ENCODE measurements at regions not wholly inside any gene's neighbourhood (a gene's known extent, or its start where the extent isn't known, plus 50 kb on each side); places are given as distances from the start of the nearest gene placed in this dataset.

- Histone ChIP-seq H3K27ac (ENCODE audit: low read length) (no peak overlapping the region), H3K4me3 (ENCODE audit: low read length) (no peak overlapping the region)
These were observed 205.6 kb upstream of the ADAMTSL1 start for GRCh38 chr9:18268381-18268780.

GRCh38 chr9:18269561-18269960 lies 204.4 kb upstream of the ADAMTSL1 start:
- no peaks in the 10 kb centered on the region for H3K9me2 ChIP-seq (replicated peaks; ENCODE audit: insufficient read depth, low read length)
- no peaks in the 10 kb centered on the region for H3K9me3 ChIP-seq (ENCODE audit: low read length)
- H4K20me1 ChIP-seq (ENCODE audit: insufficient read depth, low read depth, low read length), result no peaks in the 10 kb centered on the region
- H3K36me3 ChIP-seq (ENCODE audit: insufficient read depth, low read length), result no peaks in the 10 kb centered on the region
- no peak overlapping the region for H3K27ac ChIP-seq (ENCODE audit: low read length)
- H2AFZ ChIP-seq (ENCODE audit: low read length), result no peak overlapping the region
- no peak for DNase-seq
- no peak overlapping the region for H3K9ac ChIP-seq (ENCODE audit: low read length)
- H3K4me2 ChIP-seq (ENCODE audit: low read depth, low read length, poor library complexity, severe bottlenecking), result no peak overlapping the region
- H3K27me3 ChIP-seq (ENCODE audit: low read length), result no peaks in the 10 kb centered on the region
- no peaks in the 10 kb centered on the region for H3K4me1 ChIP-seq (ENCODE audit: low read length)
- no peak overlapping the region for H3K4me3 ChIP-seq (ENCODE audit: low read length)
- H3K79me2 ChIP-seq (ENCODE audit: low read length), result no peaks in the 10 kb centered on the region

More at GRCh38 chr9:18268381-18268780, 205.6 kb upstream of the ADAMTSL1 start:
- Histone ChIP-seq H3K9ac (ENCODE audit: low read length) (no peak overlapping the region), H4K20me1 (ENCODE audit: insufficient read depth, low read depth, low read length) (no peaks in the 10 kb centered on the region), H3K27me3 (ENCODE audit: low read length) (no peaks in the 10 kb centered on the region), H3K9me3 (ENCODE audit: low read length) (no peaks in the 10 kb centered on the region), H3K36me3 (ENCODE audit: insufficient read depth, low read length) (no peaks in the 10 kb centered on the region), H3K4me1 (ENCODE audit: low read length) (no peaks in the 10 kb centered on the region), H3K4me2 (ENCODE audit: low read depth, low read length, poor library complexity, severe bottlenecking) (no peak overlapping the region), H3K79me2 (ENCODE audit: low read length) (no peaks in the 10 kb centered on the region), H3K9me2 (replicated peaks; ENCODE audit: insufficient read depth, low read length) (no peaks in the 10 kb centered on the region), H2AFZ (ENCODE audit: low read length) (no peak overlapping the region)
- no peak for DNase-seq

GRCh38 chr9:18274693-18275092 lies 199.3 kb upstream of the ADAMTSL1 start:
- H3K27ac ChIP-seq (ENCODE audit: low read length), result no peak overlapping the region
- H3K36me3 ChIP-seq (ENCODE audit: insufficient read depth, low read length), result no peaks in the 10 kb centered on the region
- DNase-seq, result no peak
- no peak overlapping the region for H2AFZ ChIP-seq (ENCODE audit: low read length)
- H3K4me3 ChIP-seq (ENCODE audit: low read length), result no peak overlapping the region
- no peaks in the 10 kb centered on the region for H3K79me2 ChIP-seq (ENCODE audit: low read length)
- H3K9me2 ChIP-seq (replicated peaks; ENCODE audit: insufficient read depth, low read length), result no peaks in the 10 kb centered on the region
- H3K27me3 ChIP-seq (ENCODE audit: low read length), result no peaks in the 10 kb centered on the region
- H3K4me1 ChIP-seq (ENCODE audit: low read length), result no peaks in the 10 kb centered on the region
- H3K9ac ChIP-seq (ENCODE audit: low read length), result no peak overlapping the region
- no peak overlapping the region for H3K4me2 ChIP-seq (ENCODE audit: low read depth, low read length, poor library complexity, severe bottlenecking)
- H3K9me3 ChIP-seq (ENCODE audit: low read length), result no peaks in the 10 kb centered on the region
- no peaks in the 10 kb centered on the region for H4K20me1 ChIP-seq (ENCODE audit: insufficient read depth, low read depth, low read length)

- Histone ChIP-seq H3K4me3 (ENCODE audit: low read length) (no peak overlapping the region), H3K9me2 (replicated peaks; ENCODE audit: insufficient read depth, low read length) (no peaks in the 10 kb centered on the region), H3K9me3 (ENCODE audit: low read length) (no peaks in the 10 kb centered on the region), H3K36me3 (ENCODE audit: insufficient read depth, low read length) (no peaks in the 10 kb centered on the region), H3K9ac (ENCODE audit: low read length) (no peak overlapping the region), H3K79me2 (ENCODE audit: low read length) (no peaks in the 10 kb centered on the region), H3K4me1 (ENCODE audit: low read length) (no peaks in the 10 kb centered on the region), H3K4me2 (ENCODE audit: low read depth, low read length, poor library complexity, severe bottlenecking) (no peak overlapping the region), H3K27me3 (ENCODE audit: low read length) (no peaks in the 10 kb centered on the region), H2AFZ (ENCODE audit: low read length) (no peak overlapping the region), H4K20me1 (ENCODE audit: insufficient read depth, low read depth, low read length) (no peaks in the 10 kb centered on the region), H3K27ac (ENCODE audit: low read length) (no peak overlapping the region)
- DNase-seq, result no peak
These were observed 198.5 kb upstream of the ADAMTSL1 start for GRCh38 chr9:18275313-18275990.

GRCh38 chr9:18281291-18281690 lies 192.7 kb upstream of the ADAMTSL1 start:
- H3K27me3 ChIP-seq (ENCODE audit: low read length), result no peaks in the 10 kb centered on the region
- no peaks in the 10 kb centered on the region for H4K20me1 ChIP-seq (ENCODE audit: insufficient read depth, low read depth, low read length)
- no peaks in the 10 kb centered on the region for H3K9me2 ChIP-seq (replicated peaks; ENCODE audit: insufficient read depth, low read length)
- H3K9ac ChIP-seq (ENCODE audit: low read length), result no peak overlapping the region
- no peaks in the 10 kb centered on the region for H3K4me1 ChIP-seq (ENCODE audit: low read length)
- no peak overlapping the region for H3K4me2 ChIP-seq (ENCODE audit: low read depth, low read length, poor library complexity, severe bottlenecking)
- H3K9me3 ChIP-seq (ENCODE audit: low read length), result no peaks in the 10 kb centered on the region
- H3K79me2 ChIP-seq (ENCODE audit: low read length), result no peaks in the 10 kb centered on the region
- no peak overlapping the region for H3K27ac ChIP-seq (ENCODE audit: low read length)
- no peaks in the 10 kb centered on the region for H3K36me3 ChIP-seq (ENCODE audit: insufficient read depth, low read length)
- no peak overlapping the region for H3K4me3 ChIP-seq (ENCODE audit: low read length)
- no peak overlapping the region for H2AFZ ChIP-seq (ENCODE audit: low read length)
- no peak for DNase-seq

GRCh38 chr9:18294229-18294628 lies 179.7 kb upstream of the ADAMTSL1 start:
- H2AFZ ChIP-seq (ENCODE audit: low read length), result no peak overlapping the region

GRCh38 chr9:18296702-18297055 lies 177.3 kb upstream of the ADAMTSL1 start:
- no peak overlapping the region for H3K9ac ChIP-seq (ENCODE audit: low read length)
- no peak overlapping the region for H3K4me3 ChIP-seq (ENCODE audit: low read length)
- H3K4me2 ChIP-seq (ENCODE audit: low read depth, low read length, poor library complexity, severe bottlenecking), result no peak overlapping the region
- H3K9me2 ChIP-seq (replicated peaks; ENCODE audit: insufficient read depth, low read length), result no peaks in the 10 kb centered on the region
- no peaks in the 10 kb centered on the region for H3K36me3 ChIP-seq (ENCODE audit: insufficient read depth, low read length)
- H3K79me2 ChIP-seq (ENCODE audit: low read length), result no peaks in the 10 kb centered on the region
- no peak overlapping the region for H3K27ac ChIP-seq (ENCODE audit: low read length)
- H3K27me3 ChIP-seq (ENCODE audit: low read length), result no peaks in the 10 kb centered on the region
- DNase-seq, result no peak
- no peaks in the 10 kb centered on the region for H3K4me1 ChIP-seq (ENCODE audit: low read length)
- H3K9me3 ChIP-seq (ENCODE audit: low read length), result no peaks in the 10 kb centered on the region
- no peaks in the 10 kb centered on the region for H4K20me1 ChIP-seq (ENCODE audit: insufficient read depth, low read depth, low read length)
- H2AFZ ChIP-seq (ENCODE audit: low read length), result no peak overlapping the region

More at GRCh38 chr9:18294229-18294628, 179.7 kb upstream of the ADAMTSL1 start:
- no peaks in the 10 kb centered on the region for H3K9me3 ChIP-seq (ENCODE audit: low read length)
- H3K4me1 ChIP-seq (ENCODE audit: low read length), result no peaks in the 10 kb centered on the region
- no peaks in the 10 kb centered on the region for H3K79me2 ChIP-seq (ENCODE audit: low read length)
- no peak overlapping the region for H3K27ac ChIP-seq (ENCODE audit: low read length)
- no peak overlapping the region for H3K4me2 ChIP-seq (ENCODE audit: low read depth, low read length, poor library complexity, severe bottlenecking)
- H3K27me3 ChIP-seq (ENCODE audit: low read length), result no peaks in the 10 kb centered on the region
- H3K9me2 ChIP-seq (replicated peaks; ENCODE audit: insufficient read depth, low read length), result no peaks in the 10 kb centered on the region
- H3K36me3 ChIP-seq (ENCODE audit: insufficient read depth, low read length), result no peaks in the 10 kb centered on the region
- no peak for DNase-seq
- no peaks in the 10 kb centered on the region for H4K20me1 ChIP-seq (ENCODE audit: insufficient read depth, low read depth, low read length)
- H3K4me3 ChIP-seq (ENCODE audit: low read length), result no peak overlapping the region
- no peak overlapping the region for H3K9ac ChIP-seq (ENCODE audit: low read length)

GRCh38 chr9:18297056-18297841 lies 176.7 kb upstream of the ADAMTSL1 start:
- Histone ChIP-seq H3K9me3 (ENCODE audit: low read length) (no peaks in the 10 kb centered on the region), H3K36me3 (ENCODE audit: insufficient read depth, low read length) (no peaks in the 10 kb centered on the region), H3K27me3 (ENCODE audit: low read length) (no peaks in the 10 kb centered on the region), H3K9me2 (replicated peaks; ENCODE audit: insufficient read depth, low read length) (no peaks in the 10 kb centered on the region), H4K20me1 (ENCODE audit: insufficient read depth, low read depth, low read length) (no peaks in the 10 kb centered on the region), H3K9ac (ENCODE audit: low read length) (no peak overlapping the region), H2AFZ (ENCODE audit: low read length) (no peak overlapping the region), H3K4me1 (ENCODE audit: low read length) (no peaks in the 10 kb centered on the region), H3K4me3 (ENCODE audit: low read length) (no peak overlapping the region), H3K79me2 (ENCODE audit: low read length) (no peaks in the 10 kb centered on the region), H3K27ac (ENCODE audit: low read length) (no peak overlapping the region), H3K4me2 (ENCODE audit: low read depth, low read length, poor library complexity, severe bottlenecking) (no peak overlapping the region)
- DNase-seq, result peak; percentile 55
